ENCODE measurements at regions not wholly inside any gene's neighbourhood (a gene's known extent, or its start where the extent isn't known, plus 50 kb on each side); places are given as distances from the start of the nearest gene placed in this dataset.
"Not testable (repeated sequence)": the region's sequence is repeated elsewhere in the genome, so short reads cannot be mapped to it uniquely, and the experiment has no call there.

DNA sequence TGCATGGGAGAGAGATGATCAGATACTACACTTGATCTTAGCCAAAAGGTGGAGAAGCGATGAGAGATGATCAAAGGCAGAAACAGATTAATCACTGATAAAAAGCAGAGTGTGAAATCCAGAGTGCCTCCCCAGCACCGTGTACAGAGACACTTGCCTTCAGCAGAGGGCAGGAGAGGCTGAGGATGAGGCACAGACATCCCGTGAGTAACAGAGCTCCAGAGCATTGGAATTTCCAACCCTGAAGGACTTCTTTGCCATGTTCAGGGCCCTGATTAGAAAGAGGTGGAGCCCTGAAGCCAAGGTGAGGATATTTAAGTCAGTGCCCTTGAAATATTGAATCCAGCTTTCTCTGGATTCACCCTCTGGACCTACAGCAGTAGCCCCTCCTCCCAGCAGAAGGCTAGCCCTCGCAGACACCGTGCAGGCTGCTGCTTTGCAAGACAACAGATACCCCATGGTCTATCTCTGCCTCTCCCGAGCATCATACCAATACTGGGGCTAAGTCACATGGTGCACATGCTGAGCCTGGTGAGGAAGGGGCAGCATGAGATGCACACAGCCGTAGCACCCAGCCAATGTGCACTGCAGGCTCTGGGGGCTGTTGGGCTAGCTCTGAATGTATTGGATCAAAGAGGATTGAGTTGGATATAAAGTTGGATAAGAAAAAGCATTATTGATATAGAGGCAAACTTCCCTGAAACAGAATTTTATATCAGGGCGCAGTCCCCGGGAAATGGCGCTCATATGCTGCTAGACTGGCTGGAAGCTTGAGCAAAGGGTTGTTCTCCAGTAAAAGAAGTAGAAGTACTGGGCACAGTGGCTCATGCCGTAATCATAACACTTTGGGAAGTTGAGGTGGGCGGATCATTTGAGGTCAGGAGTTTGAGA is 200.3 kb upstream of the B3GAT1 start:
- no peak for DNase-seq

DNA sequence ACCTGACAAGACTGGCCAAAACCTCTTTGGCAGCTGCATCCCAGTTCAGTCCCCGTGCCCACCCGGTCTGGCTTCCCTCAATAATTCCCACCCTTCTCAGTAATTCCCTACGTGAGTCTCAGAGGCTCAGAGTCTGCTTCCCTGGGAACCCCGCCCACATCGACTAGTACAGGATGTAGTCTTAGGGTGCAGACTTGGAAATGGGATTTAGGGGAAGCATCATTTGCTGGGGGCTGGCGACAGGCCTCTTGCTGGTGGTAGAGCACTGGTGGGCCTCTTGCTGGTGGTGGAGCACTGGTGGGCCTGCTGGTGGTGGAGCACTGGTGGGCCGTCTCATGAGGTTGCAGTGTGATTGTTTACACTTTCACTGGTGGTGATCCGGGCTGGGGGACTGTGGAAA is 199.5 kb upstream of the B3GAT1 start:
- DNase-seq = no peak

DNA sequence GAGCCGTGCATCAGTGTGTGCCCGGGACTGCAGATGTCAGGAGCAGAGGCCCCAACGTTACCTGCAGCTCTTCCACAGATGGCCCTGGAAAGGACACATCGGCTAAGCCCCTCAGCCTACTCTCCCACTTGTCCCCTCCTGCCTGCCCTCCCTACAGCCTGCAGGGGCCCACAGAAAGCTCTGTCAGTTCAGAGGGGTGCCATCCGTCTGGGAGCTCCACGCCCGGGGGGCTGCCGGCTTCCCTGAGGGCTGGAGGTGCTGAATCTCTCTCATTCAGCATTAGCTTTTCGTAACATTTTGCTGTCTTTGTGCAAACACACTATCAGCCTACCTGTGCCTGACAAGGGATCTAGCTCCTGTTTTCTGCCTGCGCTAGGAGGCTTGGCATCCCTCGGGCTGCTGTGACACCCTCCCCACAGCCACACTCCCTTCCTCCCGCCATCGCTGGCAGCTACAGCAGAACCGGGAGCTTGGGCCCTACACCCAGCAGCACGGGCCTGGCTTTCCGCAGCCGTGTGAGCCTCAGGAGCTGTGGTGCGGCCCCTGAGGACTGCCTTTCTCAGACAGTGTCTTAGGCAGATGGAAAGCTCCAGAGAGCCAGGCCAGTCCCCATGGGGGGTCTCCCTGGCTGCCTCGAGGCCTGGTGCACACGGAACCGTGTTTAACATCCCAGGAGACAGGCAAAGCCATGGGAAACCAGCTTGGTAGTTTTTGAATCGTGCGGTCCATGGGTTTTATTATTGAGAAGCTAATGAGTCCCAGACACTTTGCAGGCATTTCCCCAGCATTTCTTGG is 198.3 kb upstream of the B3GAT1 start:
- no peak for DNase-seq

DNA sequence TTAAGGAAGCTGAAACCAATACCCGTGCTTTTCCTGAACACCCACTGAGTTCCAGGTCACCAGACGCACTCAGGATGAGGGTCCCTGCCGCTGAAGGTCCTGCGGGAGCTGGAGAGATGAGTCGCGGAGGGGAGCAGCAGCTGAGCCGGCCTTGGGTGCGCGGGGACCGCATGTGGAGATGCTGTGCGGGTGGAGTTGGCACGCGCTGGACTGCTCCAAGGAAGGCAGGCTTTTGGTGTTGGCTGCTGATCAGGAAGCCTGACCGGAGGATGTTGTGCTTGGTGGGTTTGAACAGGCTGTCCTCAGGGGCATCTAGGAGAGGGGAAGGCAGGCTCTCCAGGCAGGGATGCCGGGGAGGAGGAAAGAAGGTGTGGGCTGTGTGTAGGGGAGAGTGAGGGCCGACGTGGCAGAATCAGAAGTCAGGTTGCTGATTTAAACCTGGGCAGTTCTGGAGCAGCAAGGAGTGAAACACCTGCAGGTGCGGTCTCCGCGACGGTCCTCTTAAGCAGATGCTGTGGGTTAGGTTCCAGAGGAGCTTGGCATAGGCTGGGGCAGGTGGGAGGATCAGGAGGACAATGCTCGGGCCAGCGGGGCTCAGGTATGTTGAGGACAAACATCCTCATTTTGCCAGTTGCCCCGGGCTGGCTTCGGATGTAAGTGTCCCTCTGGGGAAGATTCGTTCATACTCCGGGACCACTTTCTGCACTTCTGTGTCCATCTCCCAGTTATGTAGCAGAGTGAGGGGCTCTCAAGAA is 197.5 kb upstream of the B3GAT1 start:
- no peak for DNase-seq

DNA sequence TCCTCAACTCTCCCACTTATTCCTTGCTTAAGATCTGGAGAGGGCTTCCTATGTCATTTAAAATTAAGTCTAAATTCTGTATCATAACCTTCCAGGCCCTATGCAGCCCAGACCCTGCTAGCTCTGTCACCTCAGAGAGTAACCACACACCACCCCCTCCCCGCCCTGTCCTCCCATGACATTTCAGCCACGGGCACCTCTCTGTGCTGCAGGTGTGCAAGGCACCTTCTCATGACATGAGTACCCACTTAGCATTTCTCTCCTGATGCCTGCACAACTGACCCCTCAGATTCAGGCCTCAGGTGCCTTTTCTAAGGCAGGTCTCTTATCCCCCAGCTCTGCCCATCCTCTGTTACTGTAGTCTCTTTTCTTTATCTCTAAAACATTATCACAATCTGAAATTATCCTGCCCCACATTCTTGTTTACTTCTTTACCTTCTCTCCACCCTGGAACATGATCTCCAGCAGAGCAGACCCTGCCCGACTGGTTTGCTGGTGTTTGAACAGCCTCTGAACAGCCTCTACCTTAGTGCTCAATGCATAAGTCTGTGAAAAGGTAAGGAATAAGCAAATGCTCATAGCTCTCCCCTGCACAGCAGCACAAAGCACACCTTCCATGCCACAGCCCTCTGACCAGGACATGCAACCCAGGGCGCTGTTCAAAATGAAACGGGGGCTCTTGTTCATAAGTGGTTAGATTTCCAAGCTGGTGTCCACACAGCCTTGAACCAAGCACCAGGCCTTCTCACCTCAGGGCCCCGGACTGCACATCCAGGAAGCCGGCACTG is 196.1 kb upstream of the B3GAT1 start:
- DNase-seq = no peak

DNA sequence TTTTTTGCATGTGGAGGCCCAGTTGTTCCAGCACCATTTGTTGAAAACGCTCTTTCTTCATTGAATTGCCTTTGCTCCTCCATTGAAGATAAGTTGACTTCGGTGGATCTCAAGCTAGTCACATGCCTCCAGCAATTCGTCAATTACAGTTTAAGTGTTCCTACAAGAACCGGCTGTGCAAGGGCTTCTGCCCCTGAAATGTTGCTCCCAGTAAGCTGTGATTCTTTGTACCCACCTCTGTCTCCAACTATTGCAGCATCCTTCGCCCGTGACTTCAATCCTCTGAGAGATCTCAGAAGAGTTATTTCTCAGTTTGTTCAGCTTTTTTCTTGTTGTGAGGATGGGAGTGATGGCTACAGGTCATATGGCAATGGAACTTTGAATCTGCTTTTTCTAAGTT is 194.2 kb upstream of the B3GAT1 start:
- DNase-seq = no peak

DNA sequence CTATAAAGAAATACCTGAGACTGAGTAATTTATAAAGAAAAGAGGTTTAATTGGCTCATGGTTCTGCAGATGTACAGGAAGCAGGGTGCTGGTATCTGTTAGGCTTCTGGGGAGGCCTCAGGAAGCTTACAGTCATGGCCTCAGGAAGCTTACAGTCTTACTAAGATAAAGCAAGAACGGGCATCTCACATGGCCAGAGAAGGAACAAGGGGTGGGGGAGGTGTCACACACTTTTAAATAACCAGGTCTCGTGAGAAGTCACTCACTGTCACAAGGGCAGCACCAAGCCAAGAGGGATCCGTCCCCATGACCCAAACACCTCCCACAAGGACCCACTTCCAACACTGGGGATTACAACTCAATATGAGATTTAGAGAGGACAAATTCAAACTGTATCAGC is 192.8 kb upstream of the B3GAT1 start:
- DNase-seq = no peak

DNA sequence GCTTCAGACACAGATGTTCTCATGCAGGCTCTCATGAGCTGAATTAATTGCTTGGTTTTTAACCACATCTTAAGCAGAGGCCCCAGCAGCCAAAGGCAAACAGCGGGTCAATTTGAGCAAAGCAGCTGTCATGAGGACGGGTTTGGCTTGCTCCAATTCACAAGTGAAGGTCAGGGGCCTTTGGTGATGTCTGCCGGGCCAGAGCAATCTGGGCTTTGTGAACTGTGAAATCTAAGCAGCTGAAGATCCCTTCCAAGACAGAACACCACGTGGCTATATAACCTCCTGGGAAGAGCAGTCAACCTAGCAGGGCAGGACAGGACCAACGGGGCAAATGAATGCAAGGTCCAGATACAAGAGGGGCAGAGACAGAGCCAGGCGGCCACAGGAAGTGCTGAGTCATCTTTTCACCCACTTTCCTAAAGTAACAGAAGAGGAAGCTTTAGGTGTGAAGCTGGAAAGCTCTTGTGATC is 187.3 kb upstream of the B3GAT1 start:
- no peak for DNase-seq

DNA sequence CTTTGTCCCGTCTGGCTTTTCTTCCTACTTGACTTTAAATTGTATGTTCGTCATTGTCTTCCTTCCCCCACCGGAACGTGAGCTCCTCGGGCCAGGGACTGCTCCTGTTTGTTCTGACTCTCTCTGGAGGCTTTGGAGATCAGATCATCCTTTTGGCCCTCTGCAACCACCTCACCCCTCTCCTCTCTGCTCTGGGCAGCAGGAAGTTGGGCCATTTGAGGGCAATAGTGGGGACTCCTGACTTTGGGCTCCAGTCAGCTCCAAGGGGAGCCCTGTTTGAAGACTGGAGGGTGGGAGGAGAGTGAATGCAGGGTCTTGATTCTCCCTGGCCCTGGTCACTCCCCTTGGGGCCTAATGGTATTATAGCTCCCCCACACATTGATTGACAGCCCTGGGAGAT is 186.3 kb upstream of the B3GAT1 start:
- DNase-seq = no peak

DNA sequence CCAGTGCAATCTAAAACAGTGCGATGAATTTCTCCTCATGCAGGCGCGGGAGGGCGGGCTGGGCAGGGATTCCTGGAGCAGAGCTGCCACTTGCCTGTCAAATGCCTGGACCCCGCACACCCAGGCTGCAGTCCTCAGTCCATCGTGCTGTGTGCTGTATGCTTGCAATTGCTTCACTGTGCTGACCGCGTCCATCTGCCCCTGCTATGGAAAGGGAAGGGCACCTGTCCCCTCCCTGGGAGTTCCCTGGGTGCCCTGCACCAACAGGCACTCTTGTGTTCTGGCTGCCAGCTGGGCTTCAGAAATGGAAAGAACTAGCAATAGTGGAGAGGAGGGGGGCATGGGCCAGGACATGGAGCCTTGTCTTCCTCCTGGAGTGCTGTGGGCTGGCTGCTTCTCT is 185.4 kb upstream of the B3GAT1 start:
- no peak for DNase-seq

DNA sequence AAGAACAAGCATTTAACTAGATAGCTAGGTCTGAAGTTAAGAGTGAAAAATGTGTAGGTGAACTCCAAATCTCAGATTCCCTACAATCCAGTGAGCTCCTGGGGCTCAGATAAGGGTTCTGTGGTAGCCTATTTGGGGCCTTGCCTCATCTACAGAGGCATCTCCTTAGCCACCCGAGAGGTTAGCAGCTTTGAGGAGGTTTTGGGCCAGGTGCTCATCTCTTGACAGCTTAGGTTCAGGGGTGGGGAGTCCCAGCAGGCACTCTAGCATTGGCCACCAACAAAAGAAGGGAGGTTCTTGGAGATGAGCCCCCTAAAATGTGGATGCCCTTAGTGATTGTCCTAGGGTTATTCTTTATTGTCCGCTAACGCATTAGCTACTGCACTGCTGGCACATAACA is 184.4 kb upstream of the B3GAT1 start:
- no peak for DNase-seq

DNA sequence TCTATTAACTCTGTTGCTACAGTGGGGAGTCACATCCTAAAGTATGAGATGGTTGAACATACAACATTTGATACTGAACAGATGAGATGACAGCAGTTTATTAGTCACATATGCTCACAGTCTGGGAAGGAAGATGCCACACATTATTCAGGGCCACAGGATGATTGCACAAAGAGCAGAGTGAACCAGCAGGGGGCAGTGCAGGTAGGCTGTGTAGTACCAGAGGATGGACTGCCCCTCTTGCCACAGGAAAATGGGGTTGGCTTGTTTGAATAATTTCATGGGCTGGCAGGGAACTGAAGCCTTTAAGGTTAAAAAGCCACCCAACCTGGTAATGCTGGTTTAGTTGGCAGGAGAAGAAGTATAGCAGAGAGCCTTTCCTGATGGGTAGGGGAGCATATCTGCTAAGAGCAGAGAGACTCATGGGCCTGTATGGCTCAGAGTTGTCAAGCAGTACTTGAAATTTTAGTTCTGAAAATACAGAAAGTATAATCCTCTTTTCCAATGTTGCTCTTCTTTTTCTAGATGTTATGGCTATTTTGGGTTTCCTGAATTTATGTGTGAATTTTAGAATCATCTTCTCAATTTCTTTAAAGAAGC is 180.4 kb upstream of the B3GAT1 start:
- no peak for DNase-seq

DNA sequence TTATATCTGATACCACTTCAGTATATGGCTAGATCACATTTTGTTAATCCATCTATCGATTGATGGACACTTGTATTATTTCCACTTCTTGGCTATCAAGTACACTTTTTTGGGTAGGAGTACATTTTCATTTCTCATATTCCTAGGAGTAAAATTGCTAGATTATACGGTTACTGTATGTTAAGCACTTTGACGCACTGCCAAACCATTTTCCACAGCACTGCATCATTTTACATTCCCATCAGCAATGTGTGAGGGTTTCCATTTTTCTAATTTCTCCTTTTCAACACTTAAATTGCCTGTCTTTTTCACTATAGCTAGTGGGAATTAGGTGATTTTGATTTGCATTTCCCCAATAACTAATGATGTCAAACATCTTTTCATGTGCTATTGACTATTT is 179.3 kb upstream of the B3GAT1 start:
- DNase-seq = no peak

DNA sequence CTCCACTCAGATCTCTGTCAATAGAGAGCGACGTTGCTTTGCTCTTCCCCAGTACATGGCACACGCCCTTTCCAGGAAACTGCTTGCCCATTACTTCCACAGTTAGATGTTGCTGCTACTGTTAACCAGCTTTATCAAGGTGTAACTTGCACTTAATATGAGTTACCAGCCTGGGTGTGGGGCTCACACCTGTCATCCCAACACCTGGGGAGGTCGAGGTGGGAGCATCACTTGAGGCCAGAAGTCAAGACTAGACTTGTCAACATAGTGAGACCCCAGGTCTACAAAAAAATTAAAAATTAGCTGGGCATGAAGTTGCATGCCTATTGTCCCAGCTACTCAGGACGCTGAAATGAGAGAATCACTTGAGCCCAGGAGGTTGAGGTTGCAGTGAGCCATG is 177.1 kb upstream of the B3GAT1 start:
- no peak for DNase-seq

DNA sequence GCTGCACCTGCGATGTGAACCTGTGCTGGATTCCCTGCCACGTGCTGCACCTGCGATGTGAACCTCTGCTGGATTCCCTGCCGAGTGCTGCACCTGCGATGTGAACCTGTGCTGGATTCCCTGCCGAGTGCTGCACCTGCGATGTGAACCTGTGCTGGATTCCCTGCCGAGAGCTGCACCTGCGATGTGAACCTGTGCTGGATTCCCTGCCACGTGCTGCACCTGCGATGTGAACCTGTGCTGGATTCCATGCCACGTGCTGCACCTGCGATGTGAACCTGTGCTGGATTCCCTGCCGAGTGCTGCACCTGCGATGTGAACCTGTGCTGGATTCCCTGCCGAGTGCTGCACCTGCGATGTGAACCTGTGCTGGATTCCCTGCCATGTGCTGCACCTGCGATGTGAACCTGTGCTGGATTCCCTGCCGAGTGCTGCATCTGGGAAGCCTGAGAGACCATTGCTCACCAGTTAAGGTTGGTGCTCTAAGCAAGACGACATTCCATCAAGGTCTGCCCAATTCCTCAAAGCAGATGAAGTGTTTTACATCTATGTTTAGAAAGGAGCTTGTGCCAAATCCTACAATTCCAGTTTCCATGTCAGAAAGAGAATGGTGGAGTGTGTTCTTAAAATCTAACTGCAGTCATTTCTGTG is 176.5 kb upstream of the B3GAT1 start:
- not testable (repeated sequence) for DNase-seq

DNA sequence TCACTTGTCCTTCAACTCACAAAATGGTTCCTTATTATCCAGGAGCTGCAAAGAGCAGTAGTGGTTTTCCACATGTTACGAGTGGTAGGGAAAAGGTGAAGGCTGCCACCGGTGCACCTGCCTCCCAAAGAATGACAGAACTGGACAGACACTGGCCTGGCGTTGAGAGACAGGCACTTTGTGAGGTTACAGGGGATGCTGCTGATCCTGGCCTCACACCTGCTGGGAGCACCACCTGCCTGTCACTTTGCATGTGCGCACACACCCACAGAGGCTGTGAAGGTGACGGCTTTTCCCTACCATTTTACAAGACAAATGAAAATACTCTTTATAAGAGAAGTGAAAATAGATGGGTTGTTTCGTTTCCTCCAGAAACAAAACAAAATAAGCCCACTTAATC is 175.3 kb upstream of the B3GAT1 start:
- no peak for DNase-seq

DNA sequence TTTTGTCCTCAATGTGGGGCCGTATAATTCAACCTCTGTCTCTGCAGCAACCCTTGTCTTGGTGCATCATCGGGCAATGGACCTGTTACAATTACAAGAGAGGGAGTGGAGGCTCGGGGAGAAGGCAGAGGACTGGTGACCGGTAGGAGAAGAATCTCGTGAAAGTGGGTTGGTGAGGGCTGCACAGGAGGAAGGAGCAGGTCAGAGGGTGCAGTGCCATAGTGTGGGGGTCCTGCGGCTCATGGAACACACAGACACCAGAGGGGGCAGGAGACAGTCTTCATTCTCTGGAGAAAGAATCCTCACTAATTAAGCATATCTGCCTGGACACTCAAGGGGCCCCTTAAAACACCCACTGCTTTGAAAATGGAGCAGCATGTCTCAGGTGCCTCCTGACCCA is 174.7 kb upstream of the B3GAT1 start:
- DNase-seq = no peak

DNA sequence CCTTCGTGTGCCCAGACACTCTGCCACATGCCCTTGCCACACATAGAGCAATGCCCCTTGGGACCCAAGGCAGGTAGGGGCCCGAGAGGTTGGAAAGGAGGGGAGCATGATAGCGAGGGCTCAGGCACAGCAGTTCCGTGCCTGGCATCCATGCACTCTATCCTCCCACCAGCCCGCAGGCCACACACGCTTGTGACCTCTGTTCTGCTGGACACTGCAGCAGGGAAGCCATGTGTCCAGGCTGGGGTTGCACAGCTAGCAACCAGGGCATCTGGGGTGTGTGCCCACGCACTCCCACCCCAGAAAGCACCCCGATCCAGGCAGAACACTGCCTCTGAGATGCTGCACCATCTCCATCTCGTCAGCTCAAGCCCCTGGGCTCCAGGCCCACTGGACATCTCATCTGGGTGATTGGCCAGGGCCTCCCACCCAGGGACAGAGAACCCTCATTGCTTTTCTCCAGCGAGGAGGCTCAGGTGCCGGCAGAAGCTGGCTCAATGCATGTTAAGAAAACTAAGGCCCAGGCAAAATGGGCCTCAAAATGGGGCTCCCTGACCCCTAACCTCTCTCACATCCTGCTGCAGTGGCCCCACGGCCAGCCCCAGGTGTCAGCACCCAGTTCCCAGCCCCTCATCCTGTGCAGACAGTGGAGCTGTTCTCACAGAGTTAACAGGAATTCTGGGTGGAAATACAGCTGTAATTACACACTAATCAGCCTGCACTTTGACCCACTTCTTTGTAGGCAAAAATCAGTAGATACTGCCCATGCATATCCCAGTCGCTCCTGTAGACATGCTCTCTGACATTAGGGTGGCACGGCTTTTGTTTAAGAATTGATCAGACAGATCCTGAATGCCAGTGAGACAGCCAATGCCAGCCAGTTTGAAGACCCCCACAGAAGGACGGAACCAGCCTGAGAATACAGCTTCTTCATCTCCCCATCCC is 173.9 kb upstream of the B3GAT1 start:
- no peak for DNase-seq

DNA sequence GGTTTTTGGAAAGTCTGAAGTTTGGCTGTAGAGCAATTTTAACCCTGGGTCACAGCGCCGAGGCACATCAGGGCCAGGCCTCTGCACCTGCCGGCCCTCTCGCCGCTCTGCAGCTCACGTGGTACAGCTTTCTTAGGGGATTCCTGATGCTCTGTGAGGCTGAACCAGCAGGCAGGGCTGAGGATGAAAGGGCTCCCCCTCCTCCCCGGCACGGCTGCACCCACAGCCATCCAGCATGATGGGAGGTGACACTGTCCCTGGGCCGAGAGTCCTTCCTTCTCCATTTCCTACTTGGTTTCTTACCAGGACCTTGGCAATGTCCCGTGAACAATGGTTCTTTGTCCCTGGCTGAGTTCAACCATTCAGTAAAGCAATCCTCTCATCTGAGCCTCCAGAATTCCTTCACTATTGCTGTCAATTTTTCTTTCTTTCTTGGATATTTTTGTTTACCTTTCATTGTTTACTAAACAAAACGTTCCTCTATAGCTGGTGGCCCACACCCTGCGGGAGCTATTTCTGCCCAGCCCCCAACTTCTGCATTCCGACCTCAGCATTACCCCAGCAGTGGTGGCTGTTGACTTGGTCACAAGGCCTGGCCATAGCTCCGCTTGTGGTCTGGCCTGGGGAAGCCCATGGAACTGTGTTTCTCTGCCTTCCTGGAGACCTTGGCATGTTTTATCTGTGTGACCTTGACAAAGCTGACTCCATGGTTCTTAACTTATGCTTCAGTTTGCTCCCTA is 172.8 kb upstream of the B3GAT1 start:
- DNase-seq = no peak

All from SHP77 treated with DMSO at 0.1 percent for 48 hours (cell line).